Activated CD4-positive, alpha-beta T cell treated with anti-CD3 and anti-CD28 coated beads, Interleukin-2, amount 50 U/mL, for 48 hours (primary cell): ENCODE measurements at regions not wholly inside any gene's neighbourhood (a gene's known extent, or its start where the extent isn't known, plus 50 kb on each side); places are given as distances from the start of the nearest gene placed in this dataset.
"Not testable (repeated sequence)": the region's sequence is repeated elsewhere in the genome, so short reads cannot be mapped to it uniquely, and the experiment has no call there.

ENCODE experiments used
- DNase-seq, 2 experiments: peaks; one replicate each; pipeline ENCODE4 v3.0.0-alpha.2; 2020

GRCh38 chr2:192983173-192983572, 788.4 kb upstream of the TMEFF2 start:
- DNase-seq = no peak

GRCh38 chr2:192978395-192978794, 783.7 kb upstream of the TMEFF2 start:
- DNase-seq = no peak

- DNase-seq = no peak
Observed at GRCh38 chr2:192971981-192972380, 777.2 kb upstream of the TMEFF2 start.

- no peak for DNase-seq
Observed at GRCh38 chr2:192969055-192969454, 774.3 kb upstream of the TMEFF2 start.

- no peak for DNase-seq
Observed at GRCh38 chr2:192960945-192961344, 766.2 kb upstream of the TMEFF2 start.

- DNase-seq = not testable (repeated sequence)
Observed at GRCh38 chr2:192958615-192959014, 763.9 kb upstream of the TMEFF2 start.

GRCh38 chr2:192957425-192957824, 762.7 kb upstream of the TMEFF2 start:
- no peak for DNase-seq

- DNase-seq = no peak
Observed at GRCh38 chr2:192953116-192953515, 758.4 kb upstream of the TMEFF2 start.

- no peak for DNase-seq
Observed at GRCh38 chr2:192952245-192952644, 757.5 kb upstream of the TMEFF2 start.

- DNase-seq = no peak
Observed at GRCh38 chr2:192948316-192948715, 753.6 kb upstream of the TMEFF2 start.

- no peak for DNase-seq
Observed at GRCh38 chr2:192947352-192947751, 752.6 kb upstream of the TMEFF2 start.

GRCh38 chr2:192940767-192941166, 746.0 kb upstream of the TMEFF2 start:
- no peak for DNase-seq

- no peak for DNase-seq
Observed at GRCh38 chr2:192932376-192932775, 737.6 kb upstream of the TMEFF2 start.

GRCh38 chr2:192921631-192922030, 726.9 kb upstream of the TMEFF2 start:
- DNase-seq = not testable (repeated sequence)

GRCh38 chr2:192901446-192901845, 706.7 kb upstream of the TMEFF2 start:
- DNase-seq = no peak

GRCh38 chr2:192899466-192899865, 704.7 kb upstream of the TMEFF2 start:
- no peak for DNase-seq

GRCh38 chr2:192893976-192894375, 699.2 kb upstream of the TMEFF2 start:
- DNase-seq = not testable (repeated sequence)

GRCh38 chr2:192888109-192888508, 693.4 kb upstream of the TMEFF2 start:
- no peak for DNase-seq

- DNase-seq = no peak
Observed at GRCh38 chr2:192887337-192887736, 692.6 kb upstream of the TMEFF2 start.

GRCh38 chr2:192886636-192887035, 691.9 kb upstream of the TMEFF2 start:
- no peak for DNase-seq

- no peak for DNase-seq
Observed at GRCh38 chr2:192885569-192886160, 690.9 kb upstream of the TMEFF2 start.

- DNase-seq = no peak
Observed at GRCh38 chr2:192877159-192877558, 682.4 kb upstream of the TMEFF2 start.

GRCh38 chr2:192876698-192877097, 682.0 kb upstream of the TMEFF2 start:
- no peak for DNase-seq

GRCh38 chr2:192854706-192855105, 660.0 kb upstream of the TMEFF2 start:
- DNase-seq = no peak

- no peak for DNase-seq
Observed at GRCh38 chr2:192854031-192854430, 659.3 kb upstream of the TMEFF2 start.

- no peak for DNase-seq
Observed at GRCh38 chr2:192828947-192829346, 634.2 kb upstream of the TMEFF2 start.
